ENCODE measurements at regions not wholly inside any gene's neighbourhood (a gene's known extent, or its start where the extent isn't known, plus 50 kb on each side); places are given as distances from the start of the nearest gene placed in this dataset.
A peak's percentile ranks its signal among the peaks of the same experiment; 100 is the strongest.

DNA sequence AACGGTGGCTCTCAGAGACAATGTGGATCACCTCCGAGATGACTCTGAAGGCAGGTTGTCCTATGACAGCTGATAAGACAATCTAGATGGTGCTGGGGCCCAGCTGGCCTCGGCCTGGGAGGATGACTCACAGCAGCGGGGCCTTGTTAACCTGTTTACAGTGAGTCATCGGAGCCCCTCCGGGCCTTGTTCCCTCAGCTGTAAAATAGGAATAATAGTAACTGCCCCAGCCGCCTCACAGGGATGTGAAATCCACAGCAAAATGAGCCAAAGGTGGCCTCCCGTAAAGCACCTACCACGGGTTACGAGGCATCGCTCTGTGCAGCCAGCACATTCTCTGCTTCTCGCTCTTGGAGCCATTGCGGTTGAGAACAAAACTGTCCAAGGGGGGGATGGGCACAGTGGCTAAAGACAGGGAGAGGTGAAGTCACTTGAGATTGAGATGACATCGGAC is 88.6 kb upstream of the RASGRF1 start:
- TF ChIP-seq, protein P1, sequence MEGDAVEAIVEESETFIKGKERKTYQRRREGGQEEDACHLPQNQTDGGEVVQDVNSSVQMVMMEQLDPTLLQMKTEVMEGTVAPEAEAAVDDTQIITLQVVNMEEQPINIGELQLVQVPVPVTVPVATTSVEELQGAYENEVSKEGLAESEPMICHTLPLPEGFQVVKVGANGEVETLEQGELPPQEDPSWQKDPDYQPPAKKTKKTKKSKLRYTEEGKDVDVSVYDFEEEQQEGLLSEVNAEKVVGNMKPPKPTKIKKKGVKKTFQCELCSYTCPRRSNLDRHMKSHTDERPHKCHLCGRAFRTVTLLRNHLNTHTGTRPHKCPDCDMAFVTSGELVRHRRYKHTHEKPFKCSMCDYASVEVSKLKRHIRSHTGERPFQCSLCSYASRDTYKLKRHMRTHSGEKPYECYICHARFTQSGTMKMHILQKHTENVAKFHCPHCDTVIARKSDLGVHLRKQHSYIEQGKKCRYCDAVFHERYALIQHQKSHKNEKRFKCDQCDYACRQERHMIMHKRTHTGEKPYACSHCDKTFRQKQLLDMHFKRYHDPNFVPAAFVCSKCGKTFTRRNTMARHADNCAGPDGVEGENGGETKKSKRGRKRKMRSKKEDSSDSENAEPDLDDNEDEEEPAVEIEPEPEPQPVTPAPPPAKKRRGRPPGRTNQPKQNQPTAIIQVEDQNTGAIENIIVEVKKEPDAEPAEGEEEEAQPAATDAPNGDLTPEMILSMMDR (conservative IDR thresholded peaks at IDR 0.05), result no peak
- no peak overlapping the region for H3K27ac Mint-ChIP-seq
- no peak overlapping the region for H3K4me3 Mint-ChIP-seq
- no peaks in the 10 kb centered on the region for H3K36me3 Mint-ChIP-seq
- H3K4me1 Mint-ChIP-seq (ENCODE audit: unreplicated experiment), result no peaks in the 10 kb centered on the region
- DNase-seq (ENCODE audit: extremely low spot score, unreplicated experiment), result no peak
- H3K27me3 Mint-ChIP-seq, result peaks cover 27% of the 10 kb centered on the region
- no peaks in the 10 kb centered on the region for H3K9me3 Mint-ChIP-seq

DNA sequence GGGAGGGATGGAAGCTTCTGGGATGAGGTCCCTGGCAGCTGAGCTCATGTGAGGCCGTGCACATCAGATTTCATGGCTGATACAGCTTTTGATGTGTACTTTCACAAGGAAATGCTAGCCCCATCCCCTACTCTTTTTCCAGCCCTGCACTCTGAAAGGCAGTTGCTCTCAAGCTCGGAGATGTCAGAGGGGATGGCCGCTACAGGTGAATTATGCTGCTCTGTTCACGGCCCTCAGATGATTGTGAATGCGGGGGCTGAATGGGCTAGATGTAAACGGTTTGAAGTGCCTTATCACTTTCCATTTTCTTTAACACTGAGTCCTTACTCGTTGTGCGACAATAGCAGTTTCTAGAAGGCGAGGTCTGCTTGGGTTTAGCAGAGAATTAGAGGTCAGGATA is 88.0 kb upstream of the RASGRF1 start:
- TF ChIP-seq, protein P1 (conservative IDR thresholded peaks at IDR 0.05), result no peak
- H3K27ac Mint-ChIP-seq, result no peak overlapping the region
- H3K36me3 Mint-ChIP-seq, result no peaks in the 10 kb centered on the region
- H3K27me3 Mint-ChIP-seq, result peaks cover 27% of the 10 kb centered on the region
- no peaks in the 10 kb centered on the region for H3K9me3 Mint-ChIP-seq
- no peaks in the 10 kb centered on the region for H3K4me1 Mint-ChIP-seq (ENCODE audit: unreplicated experiment)
- DNase-seq (ENCODE audit: extremely low spot score, unreplicated experiment), result no peak
- no peak overlapping the region for H3K4me3 Mint-ChIP-seq

DNA sequence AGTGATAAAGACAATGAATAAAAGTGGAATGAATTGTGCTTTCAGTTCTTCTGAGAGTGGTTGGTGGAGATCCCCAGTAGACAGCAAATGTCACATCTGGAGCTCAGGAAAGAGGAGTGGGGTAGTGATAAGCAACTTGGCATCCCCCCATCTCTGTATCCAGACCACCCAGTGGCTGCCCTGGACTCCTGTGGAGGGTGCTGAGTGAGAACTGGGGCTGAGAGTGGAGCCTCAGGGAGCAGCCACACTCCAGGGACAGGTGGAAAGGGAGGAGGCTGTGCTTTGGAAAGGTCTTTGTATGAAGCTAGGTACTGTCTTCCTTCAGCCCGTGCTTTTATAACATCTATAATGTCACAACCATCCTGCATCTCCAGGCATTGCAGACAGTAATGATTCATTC is 85.6 kb upstream of the RASGRF1 start:
- no peak for DNase-seq (ENCODE audit: extremely low spot score, unreplicated experiment)
- Mint-ChIP-seq H3K36me3 (no peaks in the 10 kb centered on the region), H3K9me3 (no peaks in the 10 kb centered on the region), H3K4me3 (no peak overlapping the region), H3K27me3 (peaks cover 24% of the 10 kb centered on the region), H3K4me1 (ENCODE audit: unreplicated experiment) (peaks cover 10% of the 10 kb centered on the region), H3K27ac (no peak overlapping the region)
- TF ChIP-seq, protein P1 (conservative IDR thresholded peaks at IDR 0.05), result no peak

DNA sequence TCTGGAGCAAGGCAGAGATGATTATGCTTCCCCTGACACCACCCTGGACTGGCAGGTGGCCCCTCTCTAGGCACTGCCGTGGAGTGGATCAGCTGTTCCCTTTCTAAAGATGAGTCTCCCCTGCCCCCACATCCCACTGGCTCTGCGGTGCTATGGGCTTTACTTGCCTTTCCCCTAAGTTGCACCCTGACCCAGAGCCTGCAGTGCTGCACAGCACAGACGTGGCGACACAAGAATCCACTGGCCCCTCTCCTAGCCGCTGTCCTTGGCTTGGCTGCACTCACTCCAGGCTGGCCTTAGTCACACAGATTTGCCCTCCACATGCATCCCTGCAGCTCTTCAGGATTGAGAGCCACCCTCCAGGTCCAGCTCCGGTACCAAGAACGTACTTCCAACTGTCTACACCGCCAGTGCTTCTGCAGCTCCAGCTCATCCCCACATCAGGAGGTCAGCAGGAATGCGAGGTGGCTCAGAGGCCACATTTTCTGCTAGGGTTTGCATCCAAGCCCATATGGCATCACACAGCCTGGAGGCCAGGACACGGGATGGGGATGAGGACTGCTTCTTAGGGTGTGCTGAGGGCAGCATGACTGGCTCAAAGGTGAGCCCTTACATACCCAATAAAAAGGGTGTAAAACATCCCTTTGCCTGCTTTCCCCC is 82.4 kb upstream of the RASGRF1 start:
- DNase-seq (ENCODE audit: extremely low spot score, unreplicated experiment), result no peak
- H3K27ac Mint-ChIP-seq, result no peak overlapping the region

DNA sequence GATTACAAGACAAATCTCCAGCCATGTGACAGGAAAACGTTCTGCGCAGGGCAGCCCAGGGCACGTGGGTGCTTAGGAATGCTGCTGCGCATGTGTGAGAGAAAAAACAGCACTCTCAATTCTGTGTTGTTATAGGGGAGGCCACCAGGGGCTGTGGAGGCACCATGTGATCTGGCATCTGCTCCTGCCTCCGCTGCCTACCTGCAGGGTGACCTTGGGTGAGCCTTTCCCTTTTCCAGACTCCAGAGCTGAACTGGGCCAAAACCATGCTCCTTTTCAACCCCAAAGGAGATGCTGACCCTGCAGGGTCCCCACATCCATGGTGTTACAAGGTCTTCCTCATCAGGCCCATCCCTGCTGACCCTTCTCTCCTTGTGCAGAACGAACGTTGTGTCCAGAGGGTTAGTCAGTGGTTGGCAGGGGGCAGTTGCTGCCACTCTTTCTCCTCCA is 81.5 kb upstream of the RASGRF1 start:
- no peaks in the 10 kb centered on the region for H3K36me3 Mint-ChIP-seq
- H3K27me3 Mint-ChIP-seq, result peaks cover 22% of the 10 kb centered on the region
- H3K4me3 Mint-ChIP-seq, result no peak overlapping the region
- DNase-seq (ENCODE audit: extremely low spot score, unreplicated experiment), result peak; percentile 58
- no peaks in the 10 kb centered on the region for H3K9me3 Mint-ChIP-seq
- peaks cover 30% of the 10 kb centered on the region for H3K4me1 Mint-ChIP-seq (ENCODE audit: unreplicated experiment)
- no peak overlapping the region for H3K27ac Mint-ChIP-seq
- TF ChIP-seq, protein P1 (conservative IDR thresholded peaks at IDR 0.05), result peak; percentile 46

More for the DNA sequence above, 82.4 kb upstream of the RASGRF1 start:
- Mint-ChIP-seq H3K36me3 (no peaks in the 10 kb centered on the region), H3K27me3 (peaks cover 24% of the 10 kb centered on the region), H3K4me3 (no peak overlapping the region), H3K4me1 (ENCODE audit: unreplicated experiment) (peaks cover 30% of the 10 kb centered on the region), H3K9me3 (no peaks in the 10 kb centered on the region)
- TF ChIP-seq, protein P1 (conservative IDR thresholded peaks at IDR 0.05), result no peak

All from type B pancreatic cell (in vitro differentiated cells).